ENCODE measurements at regions not wholly inside any gene's neighbourhood (a gene's known extent, or its start where the extent isn't known, plus 50 kb on each side); places are given as distances from the start of the nearest gene placed in this dataset.

- no peak for DNase-seq (ENCODE audit: low spot score in 2 of 2, unreplicated experiment in 2 of 2)
- TF ChIP-seq CTCF (IDR thresholded peaks at IDR 0.05; ENCODE audit: unreplicated experiment), result peak; percentile 18
- Mint-ChIP-seq H3K36me3 (no peaks in the 10 kb centered on the region), H3K27me3 (ENCODE audit: low read depth) (peaks cover 2% of the 10 kb centered on the region), H3K4me1 (peaks cover 34% of the 10 kb centered on the region), H3K4me3 (no peak overlapping the region), H3K9me3 (no peaks in the 10 kb centered on the region), H3K27ac (peak overlapping the region; percentile 55)
These were observed 123.2 kb upstream of the DNAJC10 start for GRCh38 chr2:182592691-182593393.

- H3K27ac Mint-ChIP-seq, result peak overlapping the region; percentile 69
- peaks cover 28% of the 10 kb centered on the region for H3K4me1 Mint-ChIP-seq
- H3K27me3 Mint-ChIP-seq (ENCODE audit: low read depth), result peaks cover 2% of the 10 kb centered on the region
- DNase-seq (ENCODE audit: low spot score in 2 of 2, unreplicated experiment in 2 of 2), result no peak
- no peaks in the 10 kb centered on the region for H3K9me3 Mint-ChIP-seq
- TF ChIP-seq CTCF (IDR thresholded peaks at IDR 0.05; ENCODE audit: unreplicated experiment), result no peak
- no peak overlapping the region for H3K4me3 Mint-ChIP-seq
- no peaks in the 10 kb centered on the region for H3K36me3 Mint-ChIP-seq
These were observed 122.6 kb upstream of the DNAJC10 start for GRCh38 chr2:182593394-182593975.

- peaks cover 2% of the 10 kb centered on the region for H3K27me3 Mint-ChIP-seq (ENCODE audit: low read depth)
- H3K9me3 Mint-ChIP-seq, result no peaks in the 10 kb centered on the region
- DNase-seq (ENCODE audit: low spot score in 2 of 2, unreplicated experiment in 2 of 2), result no peak
- H3K27ac Mint-ChIP-seq, result no peak overlapping the region
- no peak for TF ChIP-seq CTCF (IDR thresholded peaks at IDR 0.05; ENCODE audit: unreplicated experiment)
- no peaks in the 10 kb centered on the region for H3K36me3 Mint-ChIP-seq
- peaks cover 28% of the 10 kb centered on the region for H3K4me1 Mint-ChIP-seq
- no peak overlapping the region for H3K4me3 Mint-ChIP-seq
These were observed 121.8 kb upstream of the DNAJC10 start for GRCh38 chr2:182594286-182594685.

GRCh38 chr2:182595650-182596049, 120.4 kb upstream of the DNAJC10 start:
- Mint-ChIP-seq H3K9me3 (no peaks in the 10 kb centered on the region), H3K36me3 (no peaks in the 10 kb centered on the region)

GRCh38 chr2:182597570-182598295, 118.3 kb upstream of the DNAJC10 start:
- TF ChIP-seq CTCF (IDR thresholded peaks at IDR 0.05; ENCODE audit: unreplicated experiment), result no peak
- Mint-ChIP-seq H3K4me3 (no peak overlapping the region), H3K27ac (no peak overlapping the region), H3K4me1 (peaks cover 24% of the 10 kb centered on the region), H3K27me3 (ENCODE audit: low read depth) (peaks cover 2% of the 10 kb centered on the region), H3K36me3 (no peaks in the 10 kb centered on the region), H3K9me3 (no peaks in the 10 kb centered on the region)
- no peak for DNase-seq (ENCODE audit: low spot score in 2 of 2, unreplicated experiment in 2 of 2)

More at GRCh38 chr2:182595650-182596049, 120.4 kb upstream of the DNAJC10 start:
- Mint-ChIP-seq H3K27me3 (ENCODE audit: low read depth) (peaks cover 2% of the 10 kb centered on the region), H3K4me3 (no peak overlapping the region), H3K4me1 (peaks cover 28% of the 10 kb centered on the region), H3K27ac (no peak overlapping the region)
- no peak for TF ChIP-seq CTCF (IDR thresholded peaks at IDR 0.05; ENCODE audit: unreplicated experiment)
- DNase-seq (ENCODE audit: low spot score in 2 of 2, unreplicated experiment in 2 of 2), result no peak
